IMR-90 (cell line): ENCODE measurements at regions not wholly inside any gene's neighbourhood (a gene's known extent, or its start where the extent isn't known, plus 50 kb on each side); places are given as distances from the start of the nearest gene placed in this dataset.

Experiments
- ATAC-seq: fragments of 200-7000 bp; cut with Tn5 transposase; 2 replicates; pipeline ENCODE4 v1.9.1; 2020; ENCODE audit warnings: low read depth, mild to moderate bottlenecking, moderate library complexity
- BruUV-seq: library from RNA; stranded (reverse); fragments of 400-500 nt; replicated peaks from 2 replicates; lab custom pipeline; 2021; lab: Mats Ljungman, UMichigan
- CTCF ChIA-PET: fragments of 300-600 bp; formaldehyde crosslinking; extraction: SDS; loops from one replicate; lab custom pipeline; 2021; ENCODE audit warnings: antibody characterized with exemption; lab: Yijun Ruan, JAX
- POLR2A ChIA-PET: fragments of 300-600 bp; sonication (Branson Sonifier 250); formaldehyde crosslinking; loops from one replicate; lab custom pipeline; 2022; ENCODE audit warnings: antibody characterized with exemption; ENCODE audit not compliant: unreplicated experiment; lab: Charles Lee
- DNase-seq: peaks from one replicate; pipeline ENCODE4 v3.0.0; 2013
- H2AFZ ChIP-seq: replicated peaks from 2 replicates; pipeline ENCODE3; 2013; ENCODE audit warnings: low read length, mild to moderate bottlenecking; ENCODE audit not compliant: poor library complexity
- H2AK5ac ChIP-seq: 2 replicates; pipeline ENCODE4 v1.6.1; 2013; ENCODE audit warnings: low read depth, low read length, inconsistent platforms
- H2AK9ac ChIP-seq: replicated peaks from 2 replicates; pipeline ENCODE3; 2013; ENCODE audit warnings: mild to moderate bottlenecking, low read depth, low read length, moderate library complexity; ENCODE audit not compliant: poor library complexity
- H2BK120ac ChIP-seq: 2 replicates; pipeline ENCODE4 v1.6.1; 2013; ENCODE audit warnings: low read depth, low read length, inconsistent platforms
- H2BK15ac ChIP-seq: 3 replicates; pipeline ENCODE4 v1.6.1; 2013; ENCODE audit warnings: low read depth, low read length, inconsistent platforms
- H2BK20ac ChIP-seq: 2 replicates; pipeline ENCODE4 v1.6.1; 2013; ENCODE audit warnings: low read depth, mild to moderate bottlenecking, inconsistent platforms, low read length, moderate library complexity
- H2BK5ac ChIP-seq: 2 replicates; pipeline ENCODE4 v1.6.1; 2013; ENCODE audit warnings: mild to moderate bottlenecking, low read depth, low read length, inconsistent platforms; ENCODE audit not compliant: poor library complexity, severe bottlenecking
- H3K14ac ChIP-seq: replicated peaks from 2 replicates; pipeline ENCODE4 v1.6.1; 2013; ENCODE audit warnings: low read depth, low read length, inconsistent platforms
- H3K18ac ChIP-seq: 2 replicates; pipeline ENCODE4 v1.6.1; 2013; ENCODE audit warnings: low read depth, low read length, control low read depth
- H3K23ac ChIP-seq: 2 replicates; pipeline ENCODE4 v1.6.1; 2013; ENCODE audit warnings: low read depth, low read length, inconsistent platforms
- H3K27ac ChIP-seq: 2 replicates; pipeline ENCODE4 v1.5.1; 2013; ENCODE audit warnings: mild to moderate bottlenecking, control low read depth, low read length; ENCODE audit not compliant: insufficient read depth
- H3K27me3 ChIP-seq: 2 replicates; pipeline ENCODE4 v1.6.1; 2013; ENCODE audit warnings: low read length; ENCODE audit not compliant: control insufficient read depth, insufficient read depth
- H3K36me3 ChIP-seq: 2 replicates; pipeline ENCODE4 v1.6.1; 2013; ENCODE audit warnings: low read length, mixed read lengths; ENCODE audit not compliant: control insufficient read depth, insufficient read depth
- H3K4ac ChIP-seq: 2 replicates; pipeline ENCODE4 v1.6.1; 2013; ENCODE audit warnings: low read depth, low read length, inconsistent platforms
- H3K4me1 ChIP-seq: 2 replicates; pipeline ENCODE4 v1.6.1; 2013; ENCODE audit warnings: low read length, mixed read lengths; ENCODE audit not compliant: control insufficient read depth, insufficient read depth
- H3K4me2 ChIP-seq: 2 replicates; pipeline ENCODE4 v1.6.1; 2013; ENCODE audit warnings: low read depth, mild to moderate bottlenecking, control low read depth, low read length, moderate library complexity
- H3K4me3 ChIP-seq: 2 replicates; pipeline ENCODE4 v1.5.1; 2013; ENCODE audit warnings: low read depth, mild to moderate bottlenecking, control low read depth, low read length, moderate library complexity; ENCODE audit not compliant: insufficient read depth
- H3K56ac ChIP-seq: 2 replicates; pipeline ENCODE4 v1.6.1; 2013; ENCODE audit warnings: low read length, inconsistent platforms; ENCODE audit not compliant: insufficient read depth; ENCODE audit errors: extremely low read depth
- H3K79me1 ChIP-seq, 2 experiments: 2 replicates each; pipeline ENCODE4 v1.6.1; 2013; ENCODE audit warnings: low read length in 2 of 2, inconsistent platforms in 1 of 2, low read depth in 1 of 2
- H3K9ac ChIP-seq: 2 replicates; pipeline ENCODE4 v1.6.1; 2013; ENCODE audit warnings: low read depth, low read length, control low read depth
- H3K9me1 ChIP-seq: 2 replicates; pipeline ENCODE4 v1.6.1; 2013; ENCODE audit warnings: low read length, inconsistent platforms; ENCODE audit not compliant: insufficient read depth
- H3K9me3 ChIP-seq: 2 replicates; pipeline ENCODE4 v1.6.1; 2013; ENCODE audit warnings: low read length; ENCODE audit not compliant: control insufficient read depth, insufficient read depth
- H4K20me1 ChIP-seq: 2 replicates; pipeline ENCODE4 v1.6.1; 2013; ENCODE audit warnings: low read length, inconsistent platforms; ENCODE audit not compliant: insufficient read depth
- H4K5ac ChIP-seq: 2 replicates; pipeline ENCODE4 v1.6.1; 2013; ENCODE audit warnings: mild to moderate bottlenecking, low read depth, low read length, control low read depth
- H4K8ac ChIP-seq, 2 experiments: 2 replicates each; pipeline ENCODE4 v1.6.1; 2013; ENCODE audit warnings: low read depth in 2 of 2, low read length in 2 of 2, control low read depth in 1 of 2, inconsistent platforms in 1 of 2
- H4K91ac ChIP-seq: 2 replicates; pipeline ENCODE4 v1.6.1; 2013; ENCODE audit warnings: low read depth, low read length, inconsistent platforms; ENCODE audit not compliant: insufficient read depth
- CHD1 ChIP-seq: IDR thresholded peaks from 2 replicates; pipeline ENCODE4 v1.6.1; 2012; ENCODE audit warnings: low read depth, low read length, improper control_type of control experiment
- CTCF ChIP-seq: conservative IDR thresholded peaks from 2 replicates; pipeline ENCODE4 v1.5.1; 2012; ENCODE audit warnings: mild to moderate bottlenecking, low read depth, low read length, improper control_type of control experiment
- ELK1 ChIP-seq: fragments of 150-350 bp; IDR thresholded peaks from 2 replicates; pipeline ENCODE4 v1.6.1; 2016; ENCODE audit warnings: low read depth, mild to moderate bottlenecking, low read length, moderate library complexity, borderline replicate concordance
- MAZ ChIP-seq: IDR thresholded peaks from 2 replicates; pipeline ENCODE4 v1.6.1; 2012; ENCODE audit warnings: low read depth, mild to moderate bottlenecking, low read length, improper control_type of control experiment, moderate library complexity, borderline replicate concordance
- MXI1 ChIP-seq: IDR thresholded peaks from 2 replicates; pipeline ENCODE4 v1.6.1; 2012; ENCODE audit warnings: low read depth, mild to moderate bottlenecking, low read length, moderate library complexity, borderline replicate concordance
- NFE2L2 ChIP-seq: fragments of 150-350 bp; IDR thresholded peaks from 2 replicates; pipeline ENCODE4 v1.6.1; 2016; ENCODE audit warnings: low read depth, mild to moderate bottlenecking, low read length
- RFX5 ChIP-seq: IDR thresholded peaks from 2 replicates; pipeline ENCODE4 v1.8.0; 2012; ENCODE audit warnings: low read depth, mild to moderate bottlenecking, low read length, moderate library complexity
- SMC3 ChIP-seq: fragments of 150-350 bp; IDR thresholded peaks from 2 replicates; pipeline ENCODE4 v1.6.1; 2016; ENCODE audit warnings: low read depth, mild to moderate bottlenecking, antibody characterized with exemption, low read length, moderate library complexity
- dilution Hi-C: fragments of 300-500 bp; cut with HindIII; formaldehyde crosslinking; loops from one replicate; pipeline ENCODE4 v1.14.3; 2018; ENCODE audit warnings: low sequenced_read_pairs; ENCODE audit not compliant: unreplicated experiment
- in situ Hi-C: fragments of 300-500 bp; cut with MboI; formaldehyde crosslinking; loops from 3 replicates; pipeline ENCODE4 v1.14.3; 2019; ENCODE audit warnings: low sequenced_read_pairs, inconsistent platforms, mixed read lengths
- intact Hi-C: fragments of 100-400 bp; cut with micrococcal nuclease; formaldehyde crosslinking; loops from 2 replicates; pipeline ENCODE4 v1.10.0; 2022

DNA sequence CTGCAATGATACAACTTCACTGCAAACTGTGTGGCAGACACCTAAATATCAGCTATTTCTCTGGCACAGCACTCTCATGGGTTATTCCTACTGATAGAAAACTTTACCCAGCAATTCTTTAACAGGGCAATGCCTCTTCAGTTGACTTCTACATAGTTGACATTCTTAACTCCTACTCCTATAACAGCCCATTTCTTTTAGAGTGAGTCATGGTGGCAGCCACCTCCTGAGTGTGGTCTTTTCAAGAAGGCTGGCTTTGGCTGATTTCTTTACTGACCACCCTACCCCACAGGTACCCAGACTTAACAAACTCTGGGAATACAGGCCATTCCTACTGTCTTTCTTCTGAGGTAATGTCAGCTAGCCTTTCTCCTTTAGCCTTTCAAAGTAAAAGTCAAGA lies 805.8 kb upstream of the ADGRL2 start:
- Histone ChIP-seq H3K4ac (no peak overlapping the region), H3K27ac (no peak overlapping the region), H4K91ac (no peak overlapping the region), H4K20me1 (no peaks in the 10 kb centered on the region), H3K27me3 (no peaks in the 10 kb centered on the region), H2AK5ac (no peak overlapping the region), H3K23ac (no peak overlapping the region), H2BK5ac (no peak overlapping the region), H3K9me1 (no peaks in the 10 kb centered on the region), H3K9ac (no peak overlapping the region), H2AFZ (no peak overlapping the region), H4K5ac (no peak overlapping the region), H3K4me3 (no peak overlapping the region), H3K56ac (no peak overlapping the region), H2BK20ac (no peak overlapping the region), H3K4me1 (no peaks in the 10 kb centered on the region), H2BK15ac (no peak overlapping the region), H2BK120ac (peak overlapping the region; percentile 27; the same call in 1 of the 2 replicates), H3K79me1 (no peaks in the 10 kb centered on the region), H3K14ac (no peak overlapping the region), H3K4me2 (no peak overlapping the region), H3K9me3 (no peaks in the 10 kb centered on the region), H3K36me3 (no peaks in the 10 kb centered on the region), H3K18ac (no peak overlapping the region), H4K8ac (no peak overlapping the region), H2AK9ac (no peak overlapping the region)
- ATAC-seq = peak; percentile 73
- intact Hi-C loops = no loop called here
- dilution Hi-C loops = no loop called here
- TF ChIP-seq CTCF (no peak), MXI1 (no peak), NFE2L2 (no peak), MAZ (no peak), RFX5 (no peak), SMC3 (no peak), CHD1 (no peak), ELK1 (no peak)
- BruUV-seq = no TSS peak
- POLR2A ChIA-PET = no interaction called here
- in situ Hi-C loops = no loop called here
- DNase-seq = peak; percentile 22
- CTCF ChIA-PET = no interaction called here
